ENCODE measurements at regions not wholly inside any gene's neighbourhood (a gene's known extent, or its start where the extent isn't known, plus 50 kb on each side); places are given as distances from the start of the nearest gene placed in this dataset.
A peak's percentile ranks its signal among the peaks of the same experiment; 100 is the strongest.

- no peak for TF ChIP-seq NRF1 (IDR thresholded peaks at IDR 0.05; ENCODE audit: low read depth, low read length)
- TF ChIP-seq CTCF (IDR thresholded peaks at IDR 0.05), result no peak
Observed at GRCh38 chr4:123980736-123981300, 584.2 kb downstream of the SPRY1 start (continued).

GRCh38 chr4:123984886-123985285, 588.3 kb downstream of the SPRY1 start:
- Histone ChIP-seq H3K9ac (no peak overlapping the region), H4K20me1 (ENCODE audit: insufficient read depth) (no peaks in the 10 kb centered on the region), H3F3A (replicated peaks; ENCODE audit: insufficient read depth) (peaks cover 19% of the 10 kb centered on the region), H3K9me3 (no peaks in the 10 kb centered on the region), H2AFZ (ENCODE audit: low read depth) (no peak overlapping the region), H3K27me3 (ENCODE audit: insufficient read depth) (no peaks in the 10 kb centered on the region), H3K27ac (ENCODE audit: low read depth in 2 of 2, low read length in 1 of 2) (peak overlapping the region in 1 of 2 experiments; percentile 90; a peak in 1 of 4 replicates), H3K36me3 (replicated peaks in 1 of 2; ENCODE audit: control insufficient read depth in 1 of 2, insufficient read depth in 2 of 2, low read length in 1 of 2) (no peaks in the 10 kb centered on the region), H3K9me2 (no peaks in the 10 kb centered on the region), H3K4me2 (no peak overlapping the region), H3K4me1 (ENCODE audit: control insufficient read depth in 1 of 2, insufficient read depth in 2 of 2, low read depth in 1 of 2, low read length in 1 of 2) (peaks cover 0 to 4% of the 10 kb centered on the region in 2 experiments; a peak in 2 of 4 replicates), H3K4me3 (ENCODE audit: low read depth in 2 of 2, low read length in 1 of 2) (no peak overlapping the region), H3K79me2 (ENCODE audit: insufficient read depth) (no peaks in the 10 kb centered on the region)
- POLR2A ChIA-PET, result no interaction called here
- no peak for DNase-seq
- 88% methylated on average over 3 of the region's 3 CpGs for WGBS (ENCODE audit: low lambda C conversion rate)
- CTCF ChIA-PET, result interaction anchor here (0.9 kb wide), 1 partner anchor 32 kb away, joined by 4 read pairs; no protein-coding TSS in a partner anchor
- TF ChIP-seq ZBTB33 (IDR thresholded peaks at IDR 0.05; ENCODE audit: borderline replicate concordance, low read depth) (no peak), TEAD4 (IDR thresholded peaks at IDR 0.05; ENCODE audit: borderline replicate concordance, insufficient read depth) (no peak), GATA2 (CRISPR knock-in tag; IDR thresholded peaks at IDR 0.05) (no peak), RFX5 (IDR thresholded peaks at IDR 0.05; ENCODE audit: low read length) (no peak), TCF12 (IDR thresholded peaks at IDR 0.05) (no peak), FOSL2 (IDR thresholded peaks at IDR 0.05; ENCODE audit: borderline replicate concordance, low read depth) (no peak), RCOR1 (IDR thresholded peaks at IDR 0.05; ENCODE audit: low read length) (no peak), SMC3 (IDR thresholded peaks at IDR 0.05; ENCODE audit: low read depth, low read length) (no peak), RXRA (IDR thresholded peaks at IDR 0.05; ENCODE audit: borderline replicate concordance, low read depth) (no peak), POLR2AphosphoS5 (IDR thresholded peaks at IDR 0.05; ENCODE audit: low read depth, low read length) (no peak), EZH2phosphoT487 (IDR thresholded peaks at IDR 0.05; ENCODE audit: borderline replicate concordance, low read depth) (no peak), FOXM1 (IDR thresholded peaks at IDR 0.05; ENCODE audit: low read depth) (no peak)

Data from SK-N-SH (cell line).